Erythroblast (primary cell): ENCODE measurements at regions not wholly inside any gene's neighbourhood (a gene's known extent, or its start where the extent isn't known, plus 50 kb on each side); places are given as distances from the start of the nearest gene placed in this dataset.

Experiments used
- GATA1 ChIP-seq: IDR thresholded peaks from 2 replicates; pipeline ENCODE4 v1.6.1; 2011; ENCODE audit warnings: low read depth, mild to moderate bottlenecking, control low read depth, low read length, moderate library complexity
- POLR2A ChIP-seq: IDR thresholded peaks from 2 replicates; pipeline ENCODE4 v1.6.1; 2011; ENCODE audit warnings: mild to moderate bottlenecking, low read length

GRCh38 chr6:71126506-71126905 is 162.1 kb upstream of the OGFRL1 start:
- TF ChIP-seq POLR2A (no peak), GATA1 (no peak)
